Calu3 (cell line): ENCODE measurements at regions not wholly inside any gene's neighbourhood (a gene's known extent, or its start where the extent isn't known, plus 50 kb on each side); places are given as distances from the start of the nearest gene placed in this dataset.

Experiments used
- BruUV-seq: library from RNA; stranded (reverse); fragments of 400-500 nt; replicated peaks from 2 replicates; lab custom pipeline; 2021; lab: Mats Ljungman, UMichigan
- CTCF ChIA-PET: fragments of 300-600 bp; sonication (Branson Sonifier 250); formaldehyde crosslinking; loops from one replicate; lab custom pipeline; 2022; ENCODE audit warnings: antibody characterized with exemption; lab: Charles Lee
- DNase-seq: peaks from one replicate; pipeline ENCODE4 v3.0.0; 2022
- H3K27ac Mint-ChIP-seq: one replicate; pipeline ENCODE4 v1.8.0; 2022; ENCODE audit warnings: mixed read lengths; ENCODE audit not compliant: unreplicated experiment
- H3K27me3 Mint-ChIP-seq: one replicate; pipeline ENCODE4 v1.8.0; 2022; ENCODE audit warnings: mixed read lengths; ENCODE audit not compliant: unreplicated experiment
- H3K36me3 Mint-ChIP-seq: one replicate; pipeline ENCODE4 v1.8.0; 2022; ENCODE audit warnings: mild to moderate bottlenecking, moderate library complexity, mixed read lengths; ENCODE audit not compliant: insufficient read depth, unreplicated experiment
- H3K4me1 Mint-ChIP-seq: one replicate; pipeline ENCODE4 v1.8.0; 2022; ENCODE audit warnings: mild to moderate bottlenecking, low read depth, mixed read lengths; ENCODE audit not compliant: unreplicated experiment
- H3K4me3 Mint-ChIP-seq: one replicate; pipeline ENCODE4 v1.8.0; 2022; ENCODE audit warnings: mild to moderate bottlenecking, low read depth, moderate library complexity, mixed read lengths; ENCODE audit not compliant: unreplicated experiment
- H3K9me3 Mint-ChIP-seq: one replicate; pipeline ENCODE4 v1.8.0; 2022; ENCODE audit warnings: low read depth, mixed read lengths; ENCODE audit not compliant: unreplicated experiment
- intact Hi-C: fragments of 100-400 bp; cut with micrococcal nuclease; formaldehyde crosslinking; loops from one replicate; pipeline ENCODE4 v1.10.0; 2022; ENCODE audit not compliant: unreplicated experiment
- TF ChIP-seq, protein P1 (sequence below): fragments of 200-600 bp; IDR thresholded peaks from one replicate; pipeline ENCODE4 v1.8.0; 2022; ENCODE audit warnings: antibody characterized with exemption; ENCODE audit not compliant: unreplicated experiment

GRCh38 chr3:30222441-30222840 is 384.0 kb upstream of the TGFBR2 start:
- DNase-seq = no peak

DNA sequence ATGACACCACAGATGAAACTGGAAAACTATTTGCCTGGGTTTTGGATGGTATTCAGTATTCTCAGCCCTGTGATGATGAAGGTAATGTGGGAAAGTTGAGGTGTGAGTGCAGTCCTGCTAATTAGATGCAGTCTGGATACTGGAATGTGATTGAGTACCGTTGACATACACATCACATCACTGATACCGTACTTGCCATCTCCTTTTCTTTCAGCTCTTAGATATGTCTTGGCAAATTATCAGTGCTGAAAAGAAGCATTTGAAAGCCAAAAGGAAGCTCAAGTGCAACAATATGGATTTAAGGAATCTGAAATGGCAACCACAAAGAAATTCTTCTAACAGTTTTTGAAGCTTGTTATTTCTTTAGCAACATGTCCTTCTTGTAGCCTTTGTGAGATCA is 381.4 kb upstream of the TGFBR2 start:
- CTCF ChIA-PET = no interaction called here
- TF ChIP-seq, protein P1, sequence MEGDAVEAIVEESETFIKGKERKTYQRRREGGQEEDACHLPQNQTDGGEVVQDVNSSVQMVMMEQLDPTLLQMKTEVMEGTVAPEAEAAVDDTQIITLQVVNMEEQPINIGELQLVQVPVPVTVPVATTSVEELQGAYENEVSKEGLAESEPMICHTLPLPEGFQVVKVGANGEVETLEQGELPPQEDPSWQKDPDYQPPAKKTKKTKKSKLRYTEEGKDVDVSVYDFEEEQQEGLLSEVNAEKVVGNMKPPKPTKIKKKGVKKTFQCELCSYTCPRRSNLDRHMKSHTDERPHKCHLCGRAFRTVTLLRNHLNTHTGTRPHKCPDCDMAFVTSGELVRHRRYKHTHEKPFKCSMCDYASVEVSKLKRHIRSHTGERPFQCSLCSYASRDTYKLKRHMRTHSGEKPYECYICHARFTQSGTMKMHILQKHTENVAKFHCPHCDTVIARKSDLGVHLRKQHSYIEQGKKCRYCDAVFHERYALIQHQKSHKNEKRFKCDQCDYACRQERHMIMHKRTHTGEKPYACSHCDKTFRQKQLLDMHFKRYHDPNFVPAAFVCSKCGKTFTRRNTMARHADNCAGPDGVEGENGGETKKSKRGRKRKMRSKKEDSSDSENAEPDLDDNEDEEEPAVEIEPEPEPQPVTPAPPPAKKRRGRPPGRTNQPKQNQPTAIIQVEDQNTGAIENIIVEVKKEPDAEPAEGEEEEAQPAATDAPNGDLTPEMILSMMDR = no peak
- Mint-ChIP-seq H3K4me1 (peaks cover 25% of the 10 kb centered on the region), H3K9me3 (no peaks in the 10 kb centered on the region), H3K36me3 (no peaks in the 10 kb centered on the region), H3K4me3 (no peak overlapping the region), H3K27ac (no peak overlapping the region), H3K27me3 (no peaks in the 10 kb centered on the region)
- no peak for DNase-seq
- intact Hi-C loops = no loop called here
- BruUV-seq = no TSS peak

More at GRCh38 chr3:30222441-30222840, 384.0 kb upstream of the TGFBR2 start:
- CTCF ChIA-PET = no interaction called here
- TF ChIP-seq, protein P1 = no peak
- peaks cover 12% of the 10 kb centered on the region for H3K4me1 Mint-ChIP-seq
- no peaks in the 10 kb centered on the region for H3K27me3 Mint-ChIP-seq
- H3K4me3 Mint-ChIP-seq = no peak overlapping the region
- peaks cover 4% of the 10 kb centered on the region for H3K9me3 Mint-ChIP-seq
- no peaks in the 10 kb centered on the region for H3K36me3 Mint-ChIP-seq
- intact Hi-C loops = no loop called here
- no TSS peak for BruUV-seq
- H3K27ac Mint-ChIP-seq = no peak overlapping the region

DNA sequence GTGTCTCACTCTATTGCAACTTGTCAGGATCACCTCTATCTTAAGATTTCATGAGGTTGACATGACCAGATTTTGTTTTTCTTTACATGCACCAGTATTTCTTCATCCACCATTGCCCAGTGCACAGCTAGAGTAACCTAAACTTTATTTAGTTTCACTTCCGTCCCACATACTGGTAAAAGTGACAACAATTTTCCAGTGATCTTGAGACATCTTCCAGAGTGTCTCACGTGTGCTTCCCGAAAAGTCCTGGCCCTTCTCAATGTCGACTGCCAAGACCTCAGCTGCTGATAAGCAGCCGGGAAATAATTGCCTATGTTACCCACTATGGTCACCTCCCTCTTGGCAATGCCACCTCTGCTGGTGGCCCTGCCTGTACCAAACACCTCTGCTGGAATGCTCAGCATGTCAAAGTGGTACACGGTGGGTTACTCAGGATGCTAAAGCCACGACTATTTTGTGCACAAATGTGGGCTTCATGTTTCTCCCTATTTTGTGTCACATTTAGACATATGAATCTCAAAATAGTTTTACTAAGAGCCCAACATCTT is 379.7 kb upstream of the TGFBR2 start:
- CTCF ChIA-PET = no interaction called here
- no peaks in the 10 kb centered on the region for H3K9me3 Mint-ChIP-seq

GRCh38 chr3:30227571-30228301 is 378.7 kb upstream of the TGFBR2 start:
- DNase-seq = no peak
- no peak overlapping the region for H3K4me3 Mint-ChIP-seq
- H3K4me1 Mint-ChIP-seq = peaks cover 19% of the 10 kb centered on the region
- no peaks in the 10 kb centered on the region for H3K9me3 Mint-ChIP-seq
- CTCF ChIA-PET = interaction anchor here (0.9 kb wide), 1 partner anchor 29 kb away, joined by 4 read pairs; no protein-coding TSS in a partner anchor
- no peaks in the 10 kb centered on the region for H3K27me3 Mint-ChIP-seq
- TF ChIP-seq, protein P1 = no peak
- H3K27ac Mint-ChIP-seq = peak overlapping the region; percentile 68
- BruUV-seq = no TSS peak
- intact Hi-C loops = no loop called here
- no peaks in the 10 kb centered on the region for H3K36me3 Mint-ChIP-seq

More for the DNA sequence above, 379.7 kb upstream of the TGFBR2 start:
- no peaks in the 10 kb centered on the region for H3K36me3 Mint-ChIP-seq
- no TSS peak for BruUV-seq
- no peak overlapping the region for H3K4me3 Mint-ChIP-seq
- intact Hi-C loops = no loop called here
- H3K27ac Mint-ChIP-seq = no peak overlapping the region
- TF ChIP-seq, protein P1 = no peak
- H3K27me3 Mint-ChIP-seq = no peaks in the 10 kb centered on the region
- no peak for DNase-seq
- H3K4me1 Mint-ChIP-seq = peaks cover 19% of the 10 kb centered on the region
